ENCODE measurements at regions not wholly inside any gene's neighbourhood (a gene's known extent, or its start where the extent isn't known, plus 50 kb on each side); places are given as distances from the start of the nearest gene placed in this dataset.
A peak's percentile ranks its signal among the peaks of the same experiment; 100 is the strongest.

- no peak for DNase-seq (ENCODE audit: low read depth in 3 of 3)
These were observed 124.2 kb upstream of the SERP2 start for GRCh38 chr13:44249431-44249836.

GRCh38 chr13:44252938-44253337 lies 120.7 kb upstream of the SERP2 start:
- DNase-seq (ENCODE audit: low read depth in 3 of 3): no peak

DNA sequence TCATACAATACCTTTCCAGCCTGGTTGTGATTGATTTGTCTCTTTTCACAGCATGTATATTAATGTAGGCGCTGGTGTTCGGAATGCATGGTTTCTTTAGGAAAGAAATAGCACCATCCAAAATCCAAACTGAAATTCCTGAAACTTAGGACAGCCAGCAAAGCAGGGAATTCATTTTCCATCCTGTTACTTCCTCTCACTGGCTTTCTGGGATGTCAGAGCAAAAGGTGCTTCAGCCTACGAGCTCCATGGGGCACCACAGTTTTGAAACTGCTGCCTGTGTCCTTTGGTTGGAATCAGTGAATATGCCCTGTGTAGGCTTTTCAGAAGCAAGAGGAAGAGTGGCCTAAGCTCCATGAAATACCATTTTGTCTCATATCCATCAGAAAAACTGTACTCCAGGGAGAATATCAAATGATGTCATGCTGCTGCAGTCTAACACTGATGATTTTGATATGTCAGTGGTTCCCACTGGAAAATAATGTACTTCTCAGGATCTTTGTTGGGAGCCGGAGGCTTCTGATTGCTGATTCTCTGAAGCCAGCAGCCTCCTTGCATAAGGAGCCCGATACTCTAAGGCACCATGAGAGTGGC lies 117.8 kb upstream of the SERP2 start:
- no peak for DNase-seq (ENCODE audit: low read depth in 3 of 3)

DNA sequence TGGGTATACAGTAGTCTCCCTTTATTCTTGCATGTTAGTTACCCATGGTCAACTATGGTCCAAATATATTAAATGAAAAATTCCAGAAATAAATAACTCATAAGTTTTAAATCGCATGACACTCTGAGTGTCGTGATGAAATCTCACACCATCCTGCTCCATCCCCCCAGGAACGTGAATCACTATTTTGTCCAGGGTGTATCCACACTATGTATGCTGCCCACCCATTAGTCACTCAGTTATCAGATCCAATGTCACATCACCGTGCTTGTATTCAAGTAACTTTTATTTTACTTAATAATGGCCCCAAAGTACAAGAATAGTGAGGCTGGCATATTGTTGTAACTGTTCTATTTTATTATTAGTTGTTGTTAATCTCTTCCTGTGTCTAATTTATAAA lies 115.8 kb upstream of the SERP2 start:
- no peak for DNase-seq (ENCODE audit: low read depth in 3 of 3)

- peak; percentile 61 to 75 (median 69) for DNase-seq (ENCODE audit: low read depth in 3 of 3)
These were observed 114.3 kb upstream of the SERP2 start for GRCh38 chr13:44259045-44260027.

DNA sequence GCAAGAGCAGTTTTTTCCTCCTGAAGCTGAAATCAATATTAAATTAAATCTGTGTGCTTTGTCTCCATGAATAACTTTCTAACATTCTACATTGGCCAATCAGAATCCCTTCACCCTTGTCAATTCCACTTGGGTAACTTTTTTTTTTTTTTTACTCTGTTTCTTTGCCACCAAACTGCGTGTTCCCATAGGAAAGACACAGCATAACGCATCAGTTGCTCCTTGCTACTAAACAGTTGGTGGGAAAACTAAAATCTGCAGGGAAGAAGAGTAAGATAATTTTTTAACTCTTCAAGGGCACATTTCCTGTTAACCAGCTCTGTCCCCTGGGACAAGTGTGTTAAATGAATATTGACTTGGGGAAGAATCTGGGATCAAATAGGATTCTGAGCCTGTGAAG lies 113.3 kb upstream of the SERP2 start:
- no peak for DNase-seq (ENCODE audit: low read depth in 3 of 3)

DNA sequence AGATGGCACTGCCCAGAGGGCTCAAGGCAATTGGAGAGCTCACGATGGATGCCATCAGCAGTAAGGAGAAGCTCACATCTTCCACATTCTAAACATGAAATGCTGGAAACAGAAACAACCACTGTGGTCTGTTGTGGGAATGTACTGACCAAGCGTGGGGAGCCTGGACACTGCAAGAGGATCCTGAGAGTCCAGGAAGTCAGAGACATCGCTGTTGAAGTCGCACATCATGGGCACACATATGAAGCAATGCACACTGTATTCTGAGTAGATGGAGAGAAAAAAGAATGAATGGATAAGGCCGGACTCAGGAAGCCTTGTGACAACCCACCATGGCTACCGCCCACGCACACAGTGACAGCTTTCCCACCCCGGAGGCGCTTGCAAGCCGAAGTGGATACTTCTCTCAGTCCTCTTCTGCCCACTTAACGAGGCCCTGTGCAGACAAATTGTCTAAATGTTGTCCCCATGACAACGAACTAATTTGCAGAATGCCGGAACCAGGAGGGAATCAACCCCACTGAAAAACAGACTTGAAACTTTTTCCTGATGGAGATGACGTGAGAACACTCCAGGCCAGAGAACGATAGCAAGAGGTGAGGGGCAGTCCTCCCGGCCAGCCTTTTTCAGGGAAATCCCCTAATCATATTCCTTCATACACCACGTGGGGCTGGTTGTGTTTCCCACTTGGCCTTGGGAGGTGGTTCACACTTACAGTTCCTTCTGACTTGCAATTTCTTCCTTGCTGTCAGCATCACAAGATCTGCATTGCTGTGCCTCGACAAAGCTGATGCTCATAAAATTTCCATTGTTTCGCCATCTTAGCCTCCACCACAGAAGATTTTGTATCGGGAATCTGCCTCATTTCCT lies 109.6 kb upstream of the SERP2 start:
- no peak for DNase-seq (ENCODE audit: low read depth in 3 of 3)

DNA sequence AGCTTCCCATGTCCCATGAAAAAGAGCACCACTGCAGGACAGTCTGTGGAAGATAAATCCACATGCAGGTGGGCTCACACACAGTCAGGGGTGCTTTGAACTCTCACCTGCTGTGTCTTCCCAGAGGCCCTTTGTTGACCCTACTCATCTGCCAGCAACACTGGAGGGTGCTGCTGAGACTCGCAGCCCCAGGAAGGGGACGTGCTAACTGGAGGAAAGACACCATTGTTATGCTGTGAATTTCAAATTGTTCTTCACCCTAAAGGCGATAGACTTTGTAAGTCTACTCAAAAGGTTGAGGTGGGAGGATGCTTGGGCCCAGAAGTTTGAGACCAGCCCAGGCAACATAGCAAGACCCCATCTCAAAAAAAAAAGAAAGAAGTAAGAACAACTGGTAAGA lies 107.3 kb upstream of the SERP2 start:
- DNase-seq (ENCODE audit: low read depth in 3 of 3): no peak

DNA sequence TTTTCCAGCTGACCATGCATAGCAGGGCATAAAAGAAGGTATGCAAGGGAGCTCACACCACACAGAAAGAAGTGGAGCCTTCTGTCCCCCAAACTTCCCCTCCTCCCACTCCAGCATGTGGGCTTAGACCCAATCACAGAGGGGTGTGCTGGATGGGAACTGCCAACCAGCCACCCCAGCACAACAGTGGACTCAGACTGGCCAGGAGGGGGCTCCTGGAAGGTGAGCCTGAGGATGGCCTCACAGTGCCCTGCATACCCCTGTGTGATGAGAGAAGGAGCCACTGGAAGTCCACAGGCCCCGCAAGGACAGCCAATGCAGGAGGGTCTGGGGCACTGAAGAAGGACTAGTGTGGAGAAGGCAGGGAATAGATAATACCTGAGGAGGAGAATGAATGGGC lies 106.9 kb upstream of the SERP2 start:
- DNase-seq (ENCODE audit: low read depth in 3 of 3): no peak

DNA sequence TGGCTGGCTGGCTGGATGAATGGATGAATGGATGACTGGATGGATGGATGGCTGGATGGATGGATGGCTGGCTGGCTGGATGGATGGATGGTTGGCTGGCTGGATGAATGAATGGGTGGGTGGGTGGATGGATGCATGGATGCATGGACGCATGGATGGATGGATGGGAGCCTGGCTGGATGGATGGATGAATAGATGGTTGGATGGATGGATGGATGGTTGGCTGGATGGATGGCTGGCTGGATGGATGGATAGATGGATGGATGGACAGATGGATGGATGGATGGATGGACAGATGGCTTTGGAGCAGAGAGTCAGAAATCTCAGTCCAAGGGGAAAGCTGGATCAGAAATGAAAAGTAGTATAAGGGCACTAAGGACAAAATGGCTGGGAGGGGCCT lies 106.4 kb upstream of the SERP2 start:
- DNase-seq (ENCODE audit: low read depth in 3 of 3): no peak

DNA sequence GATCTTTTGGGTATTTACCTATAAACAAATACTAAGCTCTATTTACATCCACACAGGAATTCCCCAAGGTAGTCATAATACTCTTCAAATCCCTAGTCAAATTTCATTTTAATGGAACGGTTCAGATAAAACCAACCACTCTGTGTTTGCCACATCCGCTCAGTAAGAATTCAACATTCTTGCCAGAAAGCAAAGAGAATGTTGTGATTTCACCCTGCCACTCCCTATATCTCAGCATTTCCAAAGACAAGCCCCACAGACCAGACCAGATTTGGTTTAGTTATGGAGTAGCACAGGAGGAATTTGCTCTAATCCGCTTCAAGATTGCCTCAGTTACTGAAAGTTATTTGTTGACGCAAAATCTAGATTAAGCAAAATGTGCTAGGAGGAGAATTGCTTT lies 105.6 kb upstream of the SERP2 start:
- DNase-seq (ENCODE audit: low read depth in 3 of 3): no peak

GRCh38 chr13:44268980-44269379 lies 104.6 kb upstream of the SERP2 start:
- DNase-seq (ENCODE audit: low read depth in 3 of 3): no peak

GRCh38 chr13:44270150-44270549 lies 103.5 kb upstream of the SERP2 start:
- DNase-seq (ENCODE audit: low read depth in 3 of 3): no peak

- no peak for DNase-seq (ENCODE audit: low read depth in 3 of 3)
These were observed 102.6 kb upstream of the SERP2 start for GRCh38 chr13:44271031-44271455.

GRCh38 chr13:44271473-44271872 lies 102.2 kb upstream of the SERP2 start:
- DNase-seq (ENCODE audit: low read depth in 3 of 3): no peak

GRCh38 chr13:44271915-44272341 lies 101.7 kb upstream of the SERP2 start:
- no peak for DNase-seq (ENCODE audit: low read depth in 3 of 3)

DNA sequence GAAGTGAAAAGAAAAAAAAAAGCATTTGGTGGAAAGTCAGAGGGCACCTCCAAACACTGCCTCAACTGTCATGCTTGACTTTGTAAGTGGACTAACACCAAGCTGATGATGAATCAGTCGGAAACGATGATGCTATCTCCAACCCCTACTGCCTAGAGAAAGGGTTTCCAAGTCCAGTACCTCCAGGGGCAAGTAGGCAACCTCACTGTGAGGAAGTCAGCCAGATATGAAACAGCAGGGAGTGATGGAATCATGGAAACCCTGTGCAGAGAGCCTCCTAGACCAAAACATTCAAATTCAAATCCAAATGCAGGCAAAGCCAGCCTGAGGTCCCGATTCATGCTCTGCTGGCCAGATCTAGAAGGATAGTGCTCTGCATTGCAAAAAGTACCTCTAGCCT lies 100.9 kb upstream of the SERP2 start:
- no peak for DNase-seq (ENCODE audit: low read depth in 3 of 3)

GRCh38 chr13:44273216-44273615 lies 100.4 kb upstream of the SERP2 start:
- DNase-seq (ENCODE audit: low read depth in 3 of 3): no peak

- DNase-seq (ENCODE audit: low read depth in 3 of 3): no peak
These were observed 99.4 kb upstream of the SERP2 start for GRCh38 chr13:44273991-44274770.

DNA sequence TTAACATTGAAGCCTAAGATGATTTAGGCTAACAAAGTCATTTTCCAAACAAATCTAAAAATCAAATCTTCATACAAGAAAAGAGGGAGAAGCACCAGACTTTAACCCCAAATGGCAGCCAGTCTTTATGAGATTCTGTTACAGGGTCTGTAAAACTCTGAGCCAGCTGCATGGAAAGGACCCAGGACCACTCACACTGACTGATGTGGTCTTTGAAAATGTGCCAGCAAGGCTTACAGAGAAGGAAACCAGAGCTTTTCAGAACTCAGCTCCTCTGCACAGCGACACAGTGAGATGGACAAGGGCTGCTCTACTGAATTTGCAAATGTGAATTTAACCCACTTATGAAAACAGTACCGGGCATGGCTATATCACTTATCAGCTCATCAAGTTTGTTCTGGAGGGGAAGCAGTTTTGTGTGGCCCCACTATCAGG lies 98.8 kb upstream of the SERP2 start:
- no peak for DNase-seq (ENCODE audit: low read depth in 3 of 3)

DNA sequence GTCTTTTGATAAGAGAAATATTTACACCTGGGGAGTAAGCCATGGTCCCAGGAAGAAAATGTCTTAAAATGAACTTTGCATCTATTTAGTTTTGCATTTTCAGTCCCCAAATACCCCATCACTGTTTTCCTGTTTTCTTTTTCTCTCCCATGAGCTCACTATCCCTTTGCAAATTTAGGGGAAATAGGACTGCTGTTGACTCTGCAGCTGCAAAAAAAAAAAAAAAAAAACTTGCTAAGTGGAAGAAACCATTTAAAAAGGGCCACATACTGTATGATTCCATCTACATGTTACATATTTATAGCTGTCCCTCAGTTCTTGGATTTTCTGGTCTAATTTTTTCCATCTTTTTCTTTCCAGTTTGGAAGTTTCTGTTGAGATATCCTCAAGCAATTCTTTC lies 98.2 kb upstream of the SERP2 start:
- no peak for DNase-seq (ENCODE audit: low read depth in 3 of 3)
